HCT116 (cell line): ENCODE measurements at regions not wholly inside any gene's neighbourhood (a gene's known extent, or its start where the extent isn't known, plus 50 kb on each side); places are given as distances from the start of the nearest gene placed in this dataset.

Source experiments
- ATAC-seq: fragments of 200-7000 bp; cut with Tn5 transposase; 2 replicates; pipeline ENCODE4 v1.9.1; 2020; ENCODE audit warnings: mild to moderate bottlenecking, moderate library complexity
- BruUV-seq: library from RNA; stranded (reverse); fragments of 400-500 nt; replicated peaks from 2 replicates; lab custom pipeline; 2021; lab: Mats Ljungman, UMichigan
- CTCF ChIA-PET: fragments of 300-600 bp; sonication (Branson Sonifier 250); formaldehyde crosslinking; loops from one replicate; lab custom pipeline; 2021; ENCODE audit warnings: antibody characterized with exemption; lab: Charles Lee
- POLR2A ChIA-PET: fragments of 300-600, 350-600 bp; sonication (Branson Sonifier 250); formaldehyde crosslinking; loops from one replicate; lab custom pipeline; 2021; ENCODE audit warnings: antibody characterized with exemption; lab: Charles Lee
- RAD21 ChIA-PET, 2 experiments: fragments of 300-600 bp; sonication (Branson Sonifier 250); formaldehyde crosslinking; loops; one replicate each; lab custom pipeline; 2023; ENCODE audit warnings: low total read pairs in 2 of 2; ENCODE audit not compliant: uncharacterized antibody in 2 of 2, unreplicated experiment in 2 of 2, low non-redundant PET in 1 of 2; lab: Charles Lee
- DNase-seq: peaks from one replicate; pipeline ENCODE4 v3.0.0-alpha.2; 2010; ENCODE audit warnings: low read depth, low spot score
- H2AFZ ChIP-seq: fragments of 200-600 bp; shearing (Covaris generic), sonication (generic); 2 replicates; pipeline ENCODE4 v1.6.1; 2017; ENCODE audit warnings: low read depth, mixed run types, mixed read lengths, antibody characterized with exemption, low read length; ENCODE audit not compliant: poor library complexity, severe bottlenecking
- H3K27ac ChIP-seq: 2 replicates; pipeline ENCODE4 v1.5.1; 2012; ENCODE audit warnings: low read depth, low read length
- H3K27me3 ChIP-seq: fragments of 200-600 bp; sonication (generic); 2 replicates; pipeline ENCODE4 v1.6.1; 2016; ENCODE audit warnings: mixed run types, low read length, mixed read lengths; ENCODE audit not compliant: insufficient read depth
- H3K36me3 ChIP-seq, 2 experiments: fragments of 200-500 bp in 1 of 2; fragments of 200-600 bp in 1 of 2; sonication (Bioruptor generic) in 1 of 2; sonication (generic) in 1 of 2; 2 replicates each; pipeline versions ENCODE4 v1.5.1 to v1.6.1; 2014 to 2016; ENCODE audit warnings: low read length in 2 of 2, inconsistent platforms in 1 of 2, mixed read lengths in 1 of 2, mixed run types in 1 of 2; ENCODE audit not compliant: insufficient read depth in 2 of 2, control insufficient read depth in 1 of 2
- H3K4me1 ChIP-seq, 2 experiments: fragments of 200-600 bp in 1 of 2; sonication (generic) in 1 of 2; 2 replicates each; pipeline versions ENCODE4 v1.5.1 to v1.6.1; 2012 to 2017; ENCODE audit warnings: low read length in 2 of 2, inconsistent platforms in 1 of 2, mild to moderate bottlenecking in 1 of 2, mixed read lengths in 1 of 2, mixed run types in 1 of 2, moderate library complexity in 1 of 2; ENCODE audit not compliant: insufficient read depth in 2 of 2, control insufficient read depth in 1 of 2
- H3K4me2 ChIP-seq: fragments of 200-600 bp; sonication (generic); 2 replicates; pipeline ENCODE4 v1.6.1; 2017; ENCODE audit warnings: mixed run types, low read length, mixed read lengths
- H3K4me3 ChIP-seq, 2 experiments: fragments of 200-600 bp in 1 of 2; sonication (generic) in 1 of 2; replicated peaks in 1 of 2; 2 replicates each; pipeline ENCODE4 v1.5.1; 2011 to 2016; ENCODE audit warnings: low read length in 2 of 2, control low read depth in 1 of 2, low read depth in 1 of 2, mild to moderate bottlenecking in 1 of 2, mixed read lengths in 1 of 2, mixed run types in 1 of 2
- H3K79me2 ChIP-seq: fragments of 200-600 bp; sonication (generic); 2 replicates; pipeline ENCODE4 v1.6.1; 2017; ENCODE audit warnings: mild to moderate bottlenecking, mixed run types, low read length, moderate library complexity, mixed read lengths; ENCODE audit not compliant: insufficient read depth
- H3K9ac ChIP-seq: fragments of 200-600 bp; sonication (generic); 2 replicates; pipeline ENCODE4 v1.6.1; 2016; ENCODE audit warnings: low read length, mixed read lengths
- H3K9me2 ChIP-seq: fragments of 200-600 bp; sonication (generic), shearing (Covaris generic); 2 replicates; pipeline ENCODE4 v1.6.1; 2017; ENCODE audit warnings: mixed run types, mild to moderate bottlenecking, moderate library complexity; ENCODE audit not compliant: insufficient read depth
- H3K9me3 ChIP-seq, 2 experiments: fragments of 200-500 bp in 1 of 2; fragments of 200-600 bp in 1 of 2; sonication (Bioruptor generic) in 1 of 2; sonication (generic) in 1 of 2; 2 replicates each; pipeline ENCODE4 v1.6.1; 2014 to 2017; ENCODE audit warnings: low read length in 2 of 2, mixed read lengths in 2 of 2, inconsistent platforms in 1 of 2, low read depth in 1 of 2, mild to moderate bottlenecking in 1 of 2, mixed run types in 1 of 2, moderate library complexity in 1 of 2; ENCODE audit not compliant: control insufficient read depth in 1 of 2, insufficient read depth in 1 of 2
- H4K20me1 ChIP-seq: fragments of 200-600 bp; sonication (generic), shearing (Covaris generic); 2 replicates; pipeline ENCODE4 v1.6.1; 2017; ENCODE audit warnings: mixed run types, mild to moderate bottlenecking, moderate library complexity; ENCODE audit not compliant: insufficient read depth
- CBX3 ChIP-seq: IDR thresholded peaks from 2 replicates; pipeline ENCODE4 v1.6.1; 2012; ENCODE audit warnings: low read depth
- EGR1 ChIP-seq: IDR thresholded peaks from 2 replicates; pipeline ENCODE4 v1.6.1; 2012; ENCODE audit warnings: low read depth
- ELF1 ChIP-seq: IDR thresholded peaks from 2 replicates; pipeline ENCODE4 v1.6.1; 2012; ENCODE audit warnings: low read depth, borderline replicate concordance
- EZH2phosphoT487 ChIP-seq: fragments of 200-600 bp; IDR thresholded peaks from 2 replicates; pipeline ENCODE4 v1.6.1; 2018; ENCODE audit warnings: antibody characterized with exemption, borderline replicate concordance
- FOSL1 ChIP-seq: IDR thresholded peaks from 2 replicates; pipeline ENCODE4 v1.6.1; 2012; ENCODE audit warnings: low read depth
- JUND ChIP-seq: IDR thresholded peaks from 2 replicates; pipeline ENCODE4 v1.6.1; 2012
- POLR2A ChIP-seq: IDR thresholded peaks from 2 replicates; pipeline ENCODE4 v1.7.0; 2011; ENCODE audit warnings: borderline replicate concordance; ENCODE audit not compliant: insufficient read depth, insufficient read length; ENCODE audit errors: extremely low read depth
- POLR2AphosphoS5 ChIP-seq: IDR thresholded peaks from 2 replicates; pipeline ENCODE4 v1.6.1; 2011; ENCODE audit warnings: mild to moderate bottlenecking, low read depth, low read length, moderate library complexity
- RAD21 ChIP-seq: IDR thresholded peaks from 2 replicates; pipeline ENCODE4 v1.6.1; 2012; ENCODE audit warnings: low read depth, mild to moderate bottlenecking
- REST ChIP-seq: IDR thresholded peaks from 2 replicates; pipeline ENCODE4 v1.6.1; 2012; ENCODE audit warnings: low read depth
- SIN3A ChIP-seq: IDR thresholded peaks from 2 replicates; pipeline ENCODE4 v1.6.1; 2012; ENCODE audit warnings: low read depth
- SRF ChIP-seq: IDR thresholded peaks from 2 replicates; pipeline ENCODE4 v1.6.1; 2012; ENCODE audit warnings: low read depth
- ZFX ChIP-seq: fragments of 450-650 bp; IDR thresholded peaks from 2 replicates; pipeline ENCODE4 v1.6.1; 2017
- intact Hi-C: fragments of 100-400 bp; cut with micrococcal nuclease; formaldehyde crosslinking; loops from 2 replicates; pipeline ENCODE4 v1.10.0; 2022
- TF ChIP-seq, protein P1 (sequence below): IDR thresholded peaks from 2 replicates; pipeline ENCODE4 v1.6.1; 2012
- TF ChIP-seq, protein P2 (sequence below): IDR thresholded peaks from 2 replicates; pipeline ENCODE4 v1.6.1; 2012

DNA sequence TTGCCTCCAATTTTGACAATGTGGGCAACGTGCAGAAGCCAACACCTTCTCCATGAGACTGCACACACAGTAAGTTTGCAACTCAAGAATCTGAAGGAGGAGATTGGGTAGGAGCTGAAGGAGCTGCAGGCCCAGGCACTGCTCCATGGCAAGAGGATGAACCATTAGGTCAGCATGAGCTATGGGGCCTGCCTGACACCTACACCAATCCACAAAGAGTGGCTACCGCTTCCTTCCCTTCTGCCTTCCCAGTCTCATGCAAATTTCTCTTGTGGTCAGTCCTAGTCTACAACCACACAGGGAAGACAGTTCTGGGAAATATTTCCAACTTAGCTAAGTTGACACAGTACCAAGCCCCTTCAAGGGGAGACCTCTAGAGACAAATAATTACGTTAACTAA lies 142.0 kb upstream of the ADO start:
- no peak overlapping the region for H3K27ac ChIP-seq
- no peak overlapping the region for H2AFZ ChIP-seq
- DNase-seq: no peak
- POLR2A ChIA-PET: no interaction called here
- no peaks in the 10 kb centered on the region for H3K27me3 ChIP-seq
- no peak for ATAC-seq
- no peaks in the 10 kb centered on the region for H3K4me1 ChIP-seq
- no peak for TF ChIP-seq ZFX
- TF ChIP-seq POLR2A: no peak
- no peak for TF ChIP-seq REST
- no peak for TF ChIP-seq FOSL1
- no peak for TF ChIP-seq SIN3A
- no peak for TF ChIP-seq JUND
- TF ChIP-seq EZH2phosphoT487: no peak
- no peak for TF ChIP-seq EGR1
- TF ChIP-seq ELF1: no peak
- no peak for TF ChIP-seq CBX3
- TF ChIP-seq, protein P1, sequence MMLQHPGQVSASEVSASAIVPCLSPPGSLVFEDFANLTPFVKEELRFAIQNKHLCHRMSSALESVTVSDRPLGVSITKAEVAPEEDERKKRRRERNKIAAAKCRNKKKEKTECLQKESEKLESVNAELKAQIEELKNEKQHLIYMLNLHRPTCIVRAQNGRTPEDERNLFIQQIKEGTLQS: no peak
- TF ChIP-seq SRF: no peak
- TF ChIP-seq RAD21: no peak
- TF ChIP-seq, protein P2, sequence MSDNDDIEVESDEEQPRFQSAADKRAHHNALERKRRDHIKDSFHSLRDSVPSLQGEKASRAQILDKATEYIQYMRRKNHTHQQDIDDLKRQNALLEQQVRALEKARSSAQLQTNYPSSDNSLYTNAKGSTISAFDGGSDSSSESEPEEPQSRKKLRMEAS: no peak
- TF ChIP-seq POLR2AphosphoS5: no peak
- TF ChIP-seq, all 23 proteins: peak for 0
- no peak overlapping the region for H3K4me2 ChIP-seq
- no peaks in the 10 kb centered on the region for H3K79me2 ChIP-seq
- no peaks in the 10 kb centered on the region for H3K9me2 ChIP-seq
- intact Hi-C loops: no loop called here
- no peaks in the 10 kb centered on the region for H3K36me3 ChIP-seq
- no TSS peak for BruUV-seq
- ChIA-PET RAD21 (no interaction called here), CTCF (no interaction called here)
- H3K9ac ChIP-seq: no peak overlapping the region
- no peak overlapping the region for H3K4me3 ChIP-seq
- H3K9me3 ChIP-seq: no peaks in the 10 kb centered on the region
- no peaks in the 10 kb centered on the region for H4K20me1 ChIP-seq
